Embryonic facial prominence (tissue), 1 donor: ENCODE measurements at regions not wholly inside any gene's neighbourhood (a gene's known extent, or its start where the extent isn't known, plus 50 kb on each side); places are given as distances from the start of the nearest gene placed in this dataset.

Experiments
- DNase-seq: peaks from one replicate; pipeline ENCODE4 v3.0.0-alpha.2; 2016; ENCODE audit errors: extremely low spot score

GRCh38 chr17:72258711-72259110 is 137.9 kb downstream of the SOX9 start:
- no peak for DNase-seq

GRCh38 chr17:72259922-72260321 is 139.1 kb downstream of the SOX9 start:
- no peak for DNase-seq

DNA sequence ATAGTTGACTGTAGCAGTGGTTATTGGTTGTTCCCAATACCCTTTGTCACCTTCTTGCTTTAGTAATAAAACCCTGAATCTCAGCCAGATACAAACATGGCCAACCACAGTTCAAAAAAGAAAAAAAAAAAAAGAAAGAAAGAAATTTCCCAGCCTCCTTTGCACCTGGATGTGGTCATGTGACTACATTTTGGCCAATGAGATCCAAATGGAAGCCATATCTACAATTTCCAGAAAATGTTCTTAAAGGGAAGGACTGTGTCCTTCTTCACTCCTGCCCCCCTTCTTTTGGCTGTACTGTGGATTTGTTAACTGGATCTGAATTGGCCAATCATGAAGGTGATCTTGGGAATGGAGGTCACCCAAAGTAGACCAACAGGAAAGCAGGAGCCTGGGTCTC is 141.9 kb downstream of the SOX9 start:
- DNase-seq, result no peak

DNA sequence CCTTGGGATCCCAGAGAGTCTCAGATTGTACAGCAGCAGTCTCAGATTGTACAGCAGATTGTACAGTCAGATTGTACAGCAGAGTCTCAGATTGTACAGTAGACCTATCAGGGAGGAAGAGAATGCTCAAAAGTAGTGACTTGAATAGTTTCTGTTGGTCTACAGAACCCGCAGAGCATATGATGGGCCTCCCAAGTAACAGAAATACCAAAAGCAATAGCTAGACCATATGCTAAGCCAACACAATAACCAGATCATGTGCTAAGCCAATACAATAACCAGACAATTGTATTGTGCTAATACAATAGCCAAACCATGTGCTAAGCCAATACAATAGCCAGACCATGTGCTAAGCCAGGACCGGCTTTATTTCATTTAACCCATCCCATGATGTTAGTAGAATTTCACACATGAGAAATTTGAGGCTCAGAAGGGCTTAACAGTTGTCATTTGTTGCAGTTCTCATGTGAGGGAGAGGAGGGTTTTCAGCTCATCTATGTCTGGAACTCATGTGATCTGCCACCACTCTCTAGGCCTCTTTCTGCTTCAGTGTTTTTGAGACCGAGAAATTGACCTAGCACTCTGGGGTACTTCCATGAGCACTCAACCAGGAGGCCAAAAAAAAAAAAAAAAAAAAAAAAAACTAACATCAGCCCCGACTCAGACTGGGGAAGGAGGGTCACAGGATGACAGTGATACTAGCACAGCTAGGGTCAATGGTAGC is 144.0 kb downstream of the SOX9 start:
- no peak for DNase-seq

DNA sequence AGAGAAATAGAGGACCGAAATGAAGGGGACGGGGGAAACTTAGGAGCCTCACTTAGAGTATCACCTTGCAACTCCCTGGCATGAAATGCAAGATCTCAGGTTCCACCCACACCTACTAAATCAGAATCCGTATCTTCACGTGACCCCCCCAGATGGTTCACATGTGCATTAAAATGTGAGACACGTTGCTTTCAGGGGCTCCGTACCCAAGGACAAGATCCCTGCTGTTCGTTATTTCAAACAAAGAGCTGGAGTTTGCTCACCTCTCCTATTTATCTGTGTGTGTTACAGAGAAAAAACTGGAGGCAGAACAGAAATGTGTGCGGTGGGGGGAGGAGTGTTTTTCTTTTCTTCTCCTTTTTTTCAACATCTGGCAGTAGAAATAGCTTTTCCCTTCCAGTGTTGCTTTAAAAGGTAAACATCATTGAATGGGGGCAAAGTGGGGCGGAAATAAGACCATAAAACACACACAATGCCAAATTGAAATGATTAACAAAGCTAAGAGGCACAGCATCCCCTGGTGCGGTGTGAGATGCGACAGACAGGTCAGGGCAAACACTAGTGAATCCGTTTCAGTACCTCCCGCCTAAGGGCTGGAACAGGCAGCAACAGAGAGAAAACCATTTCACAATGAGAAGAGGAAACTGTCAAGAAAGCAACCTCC is 145.4 kb downstream of the SOX9 start:
- DNase-seq, result no peak

DNA sequence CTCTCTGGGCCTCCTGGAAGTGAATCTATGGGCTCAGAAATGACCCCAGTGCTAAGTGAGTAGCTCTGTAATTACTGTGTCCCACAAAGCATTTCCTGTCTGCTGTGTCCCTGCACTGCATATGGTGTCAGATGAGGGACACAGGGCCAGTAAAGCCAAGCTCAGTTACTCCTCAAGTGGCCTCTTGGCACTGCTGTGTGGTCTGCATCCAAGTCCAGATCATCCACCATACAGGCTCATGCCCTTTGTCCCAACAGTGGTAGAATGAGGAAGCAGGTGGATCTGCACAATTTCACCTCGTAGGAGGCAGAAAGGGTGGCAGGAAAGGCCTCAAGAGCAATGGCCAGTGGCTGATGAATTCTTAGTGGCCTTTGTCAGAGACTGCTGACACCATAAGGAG is 146.8 kb downstream of the SOX9 start:
- DNase-seq, result no peak

DNA sequence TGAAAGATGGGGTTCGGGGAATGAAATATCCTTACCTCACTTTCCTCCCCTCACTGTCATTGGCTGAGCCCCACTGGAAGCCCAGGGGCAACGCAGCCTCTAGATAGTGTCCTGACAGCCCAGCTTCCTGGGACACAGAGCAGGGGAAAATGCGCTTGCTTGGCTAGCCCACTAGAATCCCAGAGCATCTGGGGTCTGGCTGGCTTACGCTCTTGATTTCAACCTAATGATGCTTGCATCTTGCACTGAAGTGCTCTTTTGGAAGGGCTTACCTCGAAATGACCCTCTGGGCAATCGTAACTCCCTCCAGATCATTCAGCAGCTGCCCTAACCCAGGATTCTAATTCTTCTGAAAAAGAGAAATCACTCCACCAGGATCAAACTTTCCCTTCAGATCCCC is 147.6 kb downstream of the SOX9 start:
- DNase-seq, result no peak

DNA sequence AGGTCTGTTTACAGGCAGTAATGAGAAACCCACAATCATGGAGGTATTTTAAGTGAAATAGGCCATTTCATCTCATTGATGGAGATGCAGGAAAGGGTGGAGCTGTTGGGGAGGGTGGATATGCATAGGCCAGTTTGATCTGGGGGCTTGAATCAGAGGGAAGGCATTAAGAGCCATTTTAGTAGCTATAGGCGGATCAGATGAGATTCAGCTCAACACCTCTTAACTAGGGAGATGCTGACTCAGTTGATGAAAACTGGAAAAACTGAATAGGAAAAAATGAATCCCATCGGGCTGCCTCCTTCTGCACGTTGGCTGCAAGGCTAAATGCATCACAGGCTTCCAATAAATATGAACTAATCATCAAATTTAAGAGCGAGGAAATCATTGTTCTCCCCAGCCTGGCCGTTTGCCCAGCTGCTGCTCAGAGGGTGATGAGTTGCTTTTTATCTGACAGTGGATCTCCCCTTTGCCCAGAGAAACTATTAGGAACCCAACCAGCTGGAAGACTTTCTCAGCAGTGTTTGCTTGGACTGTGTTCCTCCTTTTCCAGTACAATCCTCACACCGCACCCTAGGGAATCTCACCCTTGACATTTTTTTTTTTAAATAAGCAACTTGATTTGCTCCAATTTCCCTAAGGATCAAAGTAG is 149.6 kb downstream of the SOX9 start:
- DNase-seq, result no peak

- DNase-seq, result no peak
Measured at GRCh38 chr17:72271603-72272002, 150.8 kb downstream of the SOX9 start.

DNA sequence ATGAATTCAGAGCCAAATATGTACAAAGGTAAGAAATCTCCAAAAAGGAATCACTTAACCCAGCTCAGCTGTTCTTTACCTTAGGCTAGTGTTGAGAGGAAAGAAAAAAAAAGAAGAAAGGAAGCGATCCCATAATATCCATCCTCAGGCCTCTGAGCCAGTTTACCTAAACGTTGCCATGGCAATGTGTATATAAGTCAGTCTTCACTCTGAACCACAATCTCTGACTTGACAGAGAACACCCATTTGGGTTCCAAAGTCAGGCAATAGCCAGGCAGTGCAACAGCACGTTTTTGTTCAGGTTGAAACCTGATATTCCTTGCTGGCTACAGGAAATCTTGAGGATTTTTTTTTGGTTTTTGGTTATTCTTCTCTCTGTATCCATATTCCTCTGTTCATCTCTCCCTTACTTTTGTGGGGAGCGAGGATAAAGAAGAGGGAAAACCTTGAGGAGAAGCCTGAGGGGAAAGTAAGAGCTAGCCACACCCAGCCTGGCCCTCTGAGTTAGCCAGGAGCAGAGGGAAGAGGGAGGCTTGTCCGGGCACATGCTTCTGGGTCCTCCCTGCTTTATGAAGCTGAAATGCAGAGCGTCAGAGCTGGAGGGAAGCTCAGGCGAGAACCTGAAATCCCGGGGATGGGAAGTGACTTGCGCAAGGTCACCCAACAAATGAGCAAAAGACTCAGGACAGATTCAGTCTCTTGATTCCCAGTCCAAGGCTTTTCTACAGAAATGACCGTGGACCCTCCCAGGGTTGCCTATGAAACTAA is 152.7 kb downstream of the SOX9 start:
- DNase-seq, result peak; percentile 81

DNA sequence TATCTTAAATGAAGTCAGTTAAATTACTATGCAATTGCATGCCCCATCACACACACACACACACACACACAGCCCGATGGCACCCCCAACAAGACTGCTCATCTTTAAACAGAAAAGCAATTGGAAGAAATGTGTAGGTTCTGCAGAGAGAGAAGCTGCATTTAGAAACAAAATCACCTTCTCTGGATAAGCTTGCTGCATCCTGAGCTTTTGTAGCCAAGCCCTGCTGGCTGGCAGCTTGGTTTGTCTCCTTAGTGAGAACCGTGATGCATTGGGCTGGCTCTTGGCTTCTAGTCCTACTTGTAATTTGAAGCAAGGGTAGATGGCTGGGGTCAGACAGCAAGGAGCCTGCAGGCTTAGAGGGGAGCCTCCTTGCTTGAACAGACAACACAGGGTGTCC is 153.8 kb downstream of the SOX9 start:
- DNase-seq, result no peak

GRCh38 chr17:72280881-72281280 is 160.1 kb downstream of the SOX9 start:
- DNase-seq, result no peak

DNA sequence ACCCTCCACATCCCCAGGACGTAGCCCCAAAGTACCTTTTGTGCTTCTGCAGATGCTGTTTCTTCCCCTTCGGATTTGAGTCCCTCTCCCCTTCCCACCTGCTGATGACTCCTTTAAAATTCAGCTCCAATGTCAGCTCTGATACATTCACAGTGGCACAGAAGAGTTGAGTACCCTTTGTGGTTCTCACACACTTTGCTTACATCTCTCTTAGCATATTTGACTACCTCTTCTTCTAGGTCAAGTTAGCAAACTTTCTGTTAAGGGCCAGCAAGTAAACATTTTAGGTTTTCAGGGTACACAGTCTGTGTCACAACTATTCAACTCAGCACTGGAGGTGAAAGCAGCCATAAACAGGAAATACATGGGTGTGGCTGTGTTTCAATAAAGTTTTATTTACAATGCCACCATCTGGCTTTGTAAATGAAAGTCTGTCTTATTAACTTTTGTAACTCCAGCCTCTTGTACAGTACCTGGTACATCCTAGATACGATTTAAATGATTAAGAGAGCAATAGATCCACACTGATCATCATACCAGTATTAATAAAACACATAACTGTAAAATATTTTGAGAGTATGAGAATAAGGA is 161.7 kb downstream of the SOX9 start:
- DNase-seq, result no peak

- DNase-seq, result no peak
Measured at GRCh38 chr17:72284806-72285205, 164.0 kb downstream of the SOX9 start.

DNA sequence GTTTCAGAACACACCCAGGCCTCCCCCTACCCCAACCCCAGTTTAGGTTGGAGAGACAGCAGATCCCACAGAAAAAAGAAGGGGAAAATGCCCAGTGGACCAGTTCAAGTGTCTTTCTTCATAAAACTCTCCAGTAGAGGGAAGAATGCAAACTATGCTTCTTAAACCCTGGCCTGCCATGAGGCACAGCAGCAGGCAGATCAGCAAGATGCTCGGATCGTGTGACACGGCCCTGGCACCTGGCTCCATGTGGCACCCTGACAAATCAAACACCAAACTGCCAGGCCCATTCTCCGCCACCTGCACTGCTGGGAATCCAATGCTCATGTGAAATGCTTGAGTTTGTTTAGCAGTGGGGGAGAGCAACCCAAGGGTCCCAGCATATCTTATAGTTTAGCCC is 166.8 kb downstream of the SOX9 start:
- no peak for DNase-seq

GRCh38 chr17:72294487-72294893 is 173.7 kb downstream of the SOX9 start:
- DNase-seq, result no peak

GRCh38 chr17:72295916-72296315 is 175.1 kb downstream of the SOX9 start:
- no peak for DNase-seq

DNA sequence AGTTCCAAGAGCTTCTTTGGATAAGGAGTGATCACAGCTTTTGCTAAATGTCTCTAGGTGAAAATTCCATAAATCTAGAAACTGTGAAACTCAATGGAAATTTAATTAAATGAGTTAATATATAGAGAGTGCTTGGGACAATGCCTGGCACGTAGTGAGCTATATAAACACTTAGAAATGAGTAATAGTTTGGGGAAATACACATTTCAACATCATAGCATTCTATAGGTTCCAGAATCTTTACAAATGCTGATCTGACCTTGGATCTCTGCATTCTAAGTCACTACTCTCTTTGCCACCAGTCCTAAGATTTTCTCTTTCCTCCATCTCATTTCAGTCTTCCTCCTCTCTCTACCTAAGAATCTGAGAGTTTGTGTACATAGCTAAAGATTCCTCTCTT is 175.6 kb downstream of the SOX9 start:
- DNase-seq, result no peak

GRCh38 chr17:72297326-72298115 is 176.7 kb downstream of the SOX9 start:
- DNase-seq, result no peak

DNA sequence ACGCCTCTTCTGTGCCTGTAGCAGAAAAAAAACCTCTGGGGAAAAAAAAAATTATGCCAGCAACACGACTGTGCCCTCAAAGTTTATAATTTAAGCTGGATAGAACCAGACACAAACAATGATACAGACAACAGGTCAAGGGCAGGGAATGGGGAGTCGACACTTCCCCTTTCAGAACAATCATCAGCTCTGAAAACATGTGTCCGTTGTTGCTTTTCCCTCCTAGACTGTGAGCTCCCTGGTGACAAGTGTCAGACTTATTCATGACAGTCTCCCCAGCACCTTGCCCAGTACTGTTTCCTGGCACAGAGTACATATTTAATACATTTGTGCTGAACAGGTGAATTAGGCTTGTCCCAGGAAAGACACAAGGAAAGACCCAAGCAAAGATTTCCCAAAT is 178.3 kb downstream of the SOX9 start:
- DNase-seq, result no peak

- DNase-seq, result no peak
Measured at GRCh38 chr17:72299592-72299991, 178.8 kb downstream of the SOX9 start.
